HG03565 (cell line): ENCODE measurements at regions not wholly inside any gene's neighbourhood (a gene's known extent, or its start where the extent isn't known, plus 50 kb on each side); places are given as distances from the start of the nearest gene placed in this dataset.
"Not testable (repeated sequence)": the region's sequence is repeated elsewhere in the genome, so short reads cannot be mapped to it uniquely, and the experiment has no call there.

Experiments
- ATAC-seq: cut with Tn5 transposase; IDR thresholded peaks from one replicate; pipeline ENCODE4 v1.9.1; 2021; ENCODE audit warnings: mild to moderate bottlenecking, moderate library complexity; ENCODE audit not compliant: unreplicated experiment

GRCh38 chr4:171378323-171378722 lies 434.9 kb upstream of the GALNTL6 start:
- ATAC-seq = no peak

- ATAC-seq = no peak
Measured at GRCh38 chr4:171376724-171377123, 436.5 kb upstream of the GALNTL6 start.

GRCh38 chr4:171353535-171353934 lies 459.7 kb upstream of the GALNTL6 start:
- no peak for ATAC-seq

- ATAC-seq = no peak
Measured at GRCh38 chr4:171348090-171348489, 465.1 kb upstream of the GALNTL6 start.

GRCh38 chr4:171342646-171343045 lies 470.6 kb upstream of the GALNTL6 start:
- no peak for ATAC-seq

- no peak for ATAC-seq
Measured at GRCh38 chr4:171340258-171340657, 472.9 kb upstream of the GALNTL6 start.

- ATAC-seq = peak; percentile 75
Measured at GRCh38 chr4:171334549-171334948, 478.7 kb upstream of the GALNTL6 start.

GRCh38 chr4:171308661-171309060 lies 504.5 kb upstream of the GALNTL6 start:
- no peak for ATAC-seq

- ATAC-seq = not testable (repeated sequence)
Measured at GRCh38 chr4:171298048-171298718, 515.0 kb upstream of the GALNTL6 start.

- peak; percentile 56 for ATAC-seq
Measured at GRCh38 chr4:171288816-171289432, 524.3 kb upstream of the GALNTL6 start.

- ATAC-seq = no peak
Measured at GRCh38 chr4:171281359-171281758, 531.8 kb upstream of the GALNTL6 start.

- ATAC-seq = no peak
Measured at GRCh38 chr4:171279131-171279530, 534.1 kb upstream of the GALNTL6 start.

GRCh38 chr4:171266671-171267070 lies 546.5 kb upstream of the GALNTL6 start:
- ATAC-seq = no peak

GRCh38 chr4:171265190-171265818 lies 547.9 kb upstream of the GALNTL6 start:
- ATAC-seq = no peak

GRCh38 chr4:171256223-171256622 lies 557.0 kb upstream of the GALNTL6 start:
- no peak for ATAC-seq

GRCh38 chr4:171246948-171247347 lies 566.3 kb upstream of the GALNTL6 start:
- no peak for ATAC-seq

- ATAC-seq = no peak
Measured at GRCh38 chr4:171242831-171243230, 570.4 kb upstream of the GALNTL6 start.

- no peak for ATAC-seq
Measured at GRCh38 chr4:171239196-171239595, 574.0 kb upstream of the GALNTL6 start.

- ATAC-seq = no peak
Measured at GRCh38 chr4:171235521-171235920, 577.7 kb upstream of the GALNTL6 start.

GRCh38 chr4:171229354-171229753 lies 583.9 kb upstream of the GALNTL6 start:
- not testable (repeated sequence) for ATAC-seq

- ATAC-seq = no peak
Measured at GRCh38 chr4:171221181-171221580, 592.0 kb upstream of the GALNTL6 start.

GRCh38 chr4:171203425-171203824 lies 609.8 kb upstream of the GALNTL6 start:
- no peak for ATAC-seq
